DMS53 treated with DMSO at 0.1 percent for 48 hours (cell line): ENCODE measurements at regions not wholly inside any gene's neighbourhood (a gene's known extent, or its start where the extent isn't known, plus 50 kb on each side); places are given as distances from the start of the nearest gene placed in this dataset.

Experiments used
- DNase-seq: peaks from one replicate; lab custom pipeline; 2025; ENCODE audit not compliant: unreplicated experiment; lab: John Stamatoyannopoulos, UW

GRCh38 chr13:22387899-22388298 lies 717.0 kb downstream of the FGF9 start:
- DNase-seq: no peak

- DNase-seq: no peak
Observed at GRCh38 chr13:22399801-22400420, 729.0 kb downstream of the FGF9 start.

GRCh38 chr13:22402682-22403081 lies 731.8 kb downstream of the FGF9 start:
- DNase-seq: no peak

GRCh38 chr13:22403144-22403543 lies 732.3 kb downstream of the FGF9 start:
- DNase-seq: no peak

- DNase-seq: no peak
Observed at GRCh38 chr13:22405891-22406290, 735.0 kb downstream of the FGF9 start.

GRCh38 chr13:22412452-22412851 lies 741.6 kb downstream of the FGF9 start:
- DNase-seq: no peak

- no peak for DNase-seq
Observed at GRCh38 chr13:22422023-22422422, 751.1 kb downstream of the FGF9 start.

- DNase-seq: no peak
Observed at GRCh38 chr13:22422712-22423111, 751.8 kb downstream of the FGF9 start.

GRCh38 chr13:22423261-22423660 lies 752.4 kb downstream of the FGF9 start:
- no peak for DNase-seq

GRCh38 chr13:22425087-22425486 lies 754.2 kb downstream of the FGF9 start:
- DNase-seq: no peak

GRCh38 chr13:22427066-22427465 lies 753.7 kb upstream of the SGCG start:
- no peak for DNase-seq

- DNase-seq: no peak
Observed at GRCh38 chr13:22427783-22428182, 753.0 kb upstream of the SGCG start.

- DNase-seq: no peak
Observed at GRCh38 chr13:22428188-22428828, 752.5 kb upstream of the SGCG start.

GRCh38 chr13:22432690-22433089 lies 748.1 kb upstream of the SGCG start:
- peak; percentile 71 for DNase-seq

- no peak for DNase-seq
Observed at GRCh38 chr13:22447132-22447886, 733.5 kb upstream of the SGCG start.

GRCh38 chr13:22449251-22449650 lies 731.5 kb upstream of the SGCG start:
- no peak for DNase-seq

GRCh38 chr13:22451327-22451741 lies 729.4 kb upstream of the SGCG start:
- DNase-seq: no peak

GRCh38 chr13:22454586-22454985 lies 726.2 kb upstream of the SGCG start:
- no peak for DNase-seq

- DNase-seq: peak; percentile 69
Observed at GRCh38 chr13:22455036-22455435, 725.7 kb upstream of the SGCG start.

GRCh38 chr13:22461854-22462490 lies 718.8 kb upstream of the SGCG start:
- DNase-seq: no peak

GRCh38 chr13:22463089-22463488 lies 717.7 kb upstream of the SGCG start:
- no peak for DNase-seq

GRCh38 chr13:22468045-22468444 lies 712.7 kb upstream of the SGCG start:
- DNase-seq: peak; percentile 12
